A673 (cell line): ENCODE measurements at regions not wholly inside any gene's neighbourhood (a gene's known extent, or its start where the extent isn't known, plus 50 kb on each side); places are given as distances from the start of the nearest gene placed in this dataset.

ENCODE experiments used
- BruUV-seq: library from RNA; stranded (reverse); fragments of 400-500 nt; replicated peaks from 2 replicates; lab custom pipeline; 2021; lab: Mats Ljungman, UMichigan
- CTCF ChIA-PET: fragments of 300-600 bp; sonication (Branson Sonifier 250); formaldehyde crosslinking; loops from one replicate; lab custom pipeline; 2022; ENCODE audit warnings: antibody characterized with exemption; lab: Charles Lee
- POLR2A ChIA-PET: fragments of 300-600 bp; sonication (Branson Sonifier 250); formaldehyde crosslinking; loops from one replicate; lab custom pipeline; 2022; ENCODE audit warnings: antibody characterized with exemption; ENCODE audit not compliant: low non-redundant PET; lab: Charles Lee
- DNase-seq: peaks from one replicate; pipeline ENCODE4 v3.0.0-alpha.2; 2015; ENCODE audit warnings: low spot score
- H3K27ac ChIP-seq: fragments of 200-600 bp; sonication (generic); 2 replicates; pipeline ENCODE4 v1.5.1; 2016; ENCODE audit warnings: mixed run types, low read depth, mild to moderate bottlenecking, mixed read lengths, antibody characterized with exemption, low read length; ENCODE audit not compliant: poor library complexity, severe bottlenecking
- H3K27me3 ChIP-seq: fragments of 200-600 bp; sonication (generic); replicated peaks from 2 replicates; pipeline ENCODE4 v1.6.1; 2017; ENCODE audit warnings: mixed run types, low read depth, mild to moderate bottlenecking, mixed read lengths, antibody characterized with exemption, low read length; ENCODE audit not compliant: insufficient read depth, poor library complexity
- H3K36me3 ChIP-seq: fragments of 200-600 bp; sonication (generic); 2 replicates; pipeline ENCODE4 v1.6.1; 2016; ENCODE audit warnings: mixed run types, mild to moderate bottlenecking, mixed read lengths, antibody characterized with exemption, low read length; ENCODE audit not compliant: insufficient read depth, poor library complexity, severe bottlenecking
- H3K4me1 ChIP-seq: fragments of 200-600 bp; sonication (generic); 2 replicates; pipeline ENCODE4 v1.6.1; 2017; ENCODE audit warnings: mixed run types, mild to moderate bottlenecking, mixed read lengths, antibody characterized with exemption, low read length; ENCODE audit not compliant: insufficient read depth, poor library complexity, severe bottlenecking
- H3K4me3 ChIP-seq: fragments of 200-600 bp; sonication (generic); 2 replicates; pipeline ENCODE4 v1.5.1; 2016; ENCODE audit warnings: low read depth, mixed run types, mild to moderate bottlenecking, mixed read lengths, low read length; ENCODE audit not compliant: poor library complexity, severe bottlenecking
- H3K9me3 ChIP-seq: fragments of 200-600 bp; sonication (generic); 2 replicates; pipeline ENCODE4 v1.6.1; 2016; ENCODE audit warnings: mixed run types, low read depth, mild to moderate bottlenecking, mixed read lengths, antibody characterized with exemption, low read length; ENCODE audit not compliant: poor library complexity, severe bottlenecking
- CTCF ChIP-seq: fragments of 300-800, 200-600 bp; sonication (generic); conservative IDR thresholded peaks from 2 replicates; pipeline ENCODE4 v1.5.1; 2017; ENCODE audit warnings: low read depth, mild to moderate bottlenecking, antibody characterized with exemption, low read length, moderate library complexity, mixed read lengths
- EZH2 ChIP-seq: fragments of 200-600 bp; sonication (generic); IDR thresholded peaks from 2 replicates; pipeline ENCODE4 v1.6.1; 2017; ENCODE audit warnings: borderline replicate concordance, low read depth, mild to moderate bottlenecking, mixed read lengths, antibody characterized with exemption, low read length; ENCODE audit not compliant: poor library complexity, severe bottlenecking
- intact Hi-C: fragments of 100-400 bp; cut with micrococcal nuclease; formaldehyde crosslinking; loops from one replicate; pipeline ENCODE4 v1.10.0; 2022; ENCODE audit not compliant: unreplicated experiment

- Histone ChIP-seq H3K4me3 (no peak overlapping the region), H3K36me3 (no peaks in the 10 kb centered on the region), H3K27me3 (no peaks in the 10 kb centered on the region), H3K4me1 (no peaks in the 10 kb centered on the region), H3K9me3 (peaks cover 3% of the 10 kb centered on the region), H3K27ac (no peak overlapping the region)
- TF ChIP-seq EZH2 (no peak), CTCF (no peak)
- POLR2A ChIA-PET = no interaction called here
- no TSS peak for BruUV-seq
- DNase-seq = no peak
- CTCF ChIA-PET = no interaction called here
- intact Hi-C loops = no loop called here
These were observed 1441.7 kb downstream of the PLA2G4A start for GRCh38 chr1:188270497-188270896.

GRCh38 chr1:188277771-188278170 is 1449.0 kb downstream of the PLA2G4A start:
- no peaks in the 10 kb centered on the region for H3K27me3 ChIP-seq
- no peaks in the 10 kb centered on the region for H3K9me3 ChIP-seq
- no peaks in the 10 kb centered on the region for H3K4me1 ChIP-seq
- no peak overlapping the region for H3K4me3 ChIP-seq
- no TSS peak for BruUV-seq
- no peak overlapping the region for H3K27ac ChIP-seq
- no peak for TF ChIP-seq EZH2
- no peak for TF ChIP-seq CTCF
- intact Hi-C loops = no loop called here
- CTCF ChIA-PET = no interaction called here
- H3K36me3 ChIP-seq = no peaks in the 10 kb centered on the region
- POLR2A ChIA-PET = no interaction called here
- no peak for DNase-seq

GRCh38 chr1:188281921-188282320 is 1453.2 kb downstream of the PLA2G4A start:
- no peak for TF ChIP-seq EZH2
- TF ChIP-seq CTCF = no peak
- Histone ChIP-seq H3K9me3 (no peaks in the 10 kb centered on the region), H3K4me1 (no peaks in the 10 kb centered on the region), H3K27me3 (no peaks in the 10 kb centered on the region), H3K36me3 (no peaks in the 10 kb centered on the region), H3K4me3 (no peak overlapping the region), H3K27ac (no peak overlapping the region)
- POLR2A ChIA-PET = no interaction called here
- intact Hi-C loops = no loop called here
- DNase-seq = no peak
- CTCF ChIA-PET = no interaction called here
- BruUV-seq = no TSS peak
